NB4 (cell line): ENCODE measurements at regions not wholly inside any gene's neighbourhood (a gene's known extent, or its start where the extent isn't known, plus 50 kb on each side); places are given as distances from the start of the nearest gene placed in this dataset.

Source experiments
- POLR2A ChIP-seq: IDR thresholded peaks from 2 replicates; pipeline ENCODE4 v1.6.1; 2011; ENCODE audit warnings: mild to moderate bottlenecking; ENCODE audit not compliant: insufficient read length; ENCODE audit errors: extremely low read depth
- TF ChIP-seq, protein P1 (sequence below): IDR thresholded peaks from one replicate; pipeline ENCODE4 v1.5.1; 2012; ENCODE audit warnings: low read depth, low read length

DNA sequence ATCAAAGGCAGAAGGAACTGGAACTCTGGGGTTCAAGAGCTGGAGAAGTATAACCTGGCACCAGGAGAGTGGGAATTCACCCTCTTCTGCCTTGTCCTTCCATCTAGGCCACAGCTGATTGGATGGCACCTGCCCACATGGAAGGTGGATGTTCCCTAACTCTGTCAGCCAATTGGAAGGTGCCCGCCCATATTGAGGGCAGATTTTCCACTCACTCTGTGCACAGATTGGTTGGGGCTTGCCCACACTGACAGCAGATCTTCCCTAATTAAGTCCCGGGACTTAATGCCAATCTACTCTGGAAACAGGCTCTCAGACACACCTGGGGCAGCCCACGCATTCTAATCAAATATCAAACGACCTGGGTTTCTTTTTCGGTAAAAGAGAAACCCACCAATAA, 1142.3 kb upstream of the CELF2 start:
- TF ChIP-seq, protein P1, sequence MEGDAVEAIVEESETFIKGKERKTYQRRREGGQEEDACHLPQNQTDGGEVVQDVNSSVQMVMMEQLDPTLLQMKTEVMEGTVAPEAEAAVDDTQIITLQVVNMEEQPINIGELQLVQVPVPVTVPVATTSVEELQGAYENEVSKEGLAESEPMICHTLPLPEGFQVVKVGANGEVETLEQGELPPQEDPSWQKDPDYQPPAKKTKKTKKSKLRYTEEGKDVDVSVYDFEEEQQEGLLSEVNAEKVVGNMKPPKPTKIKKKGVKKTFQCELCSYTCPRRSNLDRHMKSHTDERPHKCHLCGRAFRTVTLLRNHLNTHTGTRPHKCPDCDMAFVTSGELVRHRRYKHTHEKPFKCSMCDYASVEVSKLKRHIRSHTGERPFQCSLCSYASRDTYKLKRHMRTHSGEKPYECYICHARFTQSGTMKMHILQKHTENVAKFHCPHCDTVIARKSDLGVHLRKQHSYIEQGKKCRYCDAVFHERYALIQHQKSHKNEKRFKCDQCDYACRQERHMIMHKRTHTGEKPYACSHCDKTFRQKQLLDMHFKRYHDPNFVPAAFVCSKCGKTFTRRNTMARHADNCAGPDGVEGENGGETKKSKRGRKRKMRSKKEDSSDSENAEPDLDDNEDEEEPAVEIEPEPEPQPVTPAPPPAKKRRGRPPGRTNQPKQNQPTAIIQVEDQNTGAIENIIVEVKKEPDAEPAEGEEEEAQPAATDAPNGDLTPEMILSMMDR, result no peak
- TF ChIP-seq POLR2A, result no peak
